DND-41 (cell line): ENCODE measurements at regions not wholly inside any gene's neighbourhood (a gene's known extent, or its start where the extent isn't known, plus 50 kb on each side); places are given as distances from the start of the nearest gene placed in this dataset.

ENCODE experiments used
- ATAC-seq: fragments of 200-7000 bp; cut with Tn5 transposase; 3 replicates; pipeline ENCODE4 v1.9.1; 2021; ENCODE audit warnings: low read depth; ENCODE audit not compliant: insufficient read depth
- DNase-seq: peaks from one replicate; pipeline ENCODE4 v3.0.0-alpha.2; 2020
- H2AFZ ChIP-seq: 2 replicates; pipeline ENCODE4 v1.6.0; 2012; ENCODE audit warnings: low read depth, low read length
- H3K27ac ChIP-seq: 2 replicates; pipeline ENCODE4 v1.5.1; 2012; ENCODE audit warnings: low read length, inconsistent platforms
- H3K27me3 ChIP-seq: fragments of 200-600 bp; sonication (generic); 2 replicates; pipeline ENCODE4 v1.6.0; 2012; ENCODE audit warnings: low read length, mild to moderate bottlenecking, inconsistent platforms; ENCODE audit not compliant: insufficient read depth, poor library complexity
- H3K36me3 ChIP-seq: 2 replicates; pipeline ENCODE4 v1.5.1; 2012; ENCODE audit warnings: low read length, inconsistent platforms; ENCODE audit not compliant: insufficient read depth
- H3K4me1 ChIP-seq: 2 replicates; pipeline ENCODE4 v1.5.1; 2012; ENCODE audit warnings: mild to moderate bottlenecking, low read length; ENCODE audit not compliant: insufficient read depth
- H3K4me2 ChIP-seq: 2 replicates; pipeline ENCODE4 v1.6.0; 2012; ENCODE audit warnings: mild to moderate bottlenecking, moderate library complexity, low read length, inconsistent platforms; ENCODE audit not compliant: insufficient read depth
- H3K4me3 ChIP-seq, 2 experiments: fragments of 200-600 bp in 1 of 2; shearing (Covaris generic) in 1 of 2; 2 replicates each; pipeline ENCODE4 v1.5.1; 2012 to 2016; ENCODE audit warnings: inconsistent platforms in 2 of 2, low read length in 2 of 2, mild to moderate bottlenecking in 2 of 2, low read depth in 1 of 2, moderate library complexity in 1 of 2
- H3K79me2 ChIP-seq: 2 replicates; pipeline ENCODE4 v1.6.0; 2012; ENCODE audit warnings: low read length, inconsistent platforms; ENCODE audit not compliant: insufficient read depth
- H3K9ac ChIP-seq: 2 replicates; pipeline ENCODE4 v1.6.0; 2012; ENCODE audit warnings: low read depth, mild to moderate bottlenecking, inconsistent platforms, low read length, moderate library complexity
- H3K9me3 ChIP-seq: 2 replicates; pipeline ENCODE4 v1.5.1; 2012; ENCODE audit warnings: low read length, moderate library complexity, mild to moderate bottlenecking, inconsistent platforms; ENCODE audit not compliant: insufficient read depth, severe bottlenecking
- H4K20me1 ChIP-seq: 2 replicates; pipeline ENCODE4 v1.6.0; 2012; ENCODE audit warnings: low read length; ENCODE audit not compliant: insufficient read depth
- CTCF ChIP-seq: IDR thresholded peaks from 2 replicates; pipeline ENCODE4 v1.5.1; 2012; ENCODE audit warnings: borderline replicate concordance, low read length, moderate library complexity, mild to moderate bottlenecking; ENCODE audit not compliant: poor library complexity, severe bottlenecking; ENCODE audit errors: extremely low read depth
- EZH2 ChIP-seq: IDR thresholded peaks from 3 replicates; pipeline ENCODE4 v1.6.1; 2012; ENCODE audit warnings: borderline replicate concordance, low read depth, mild to moderate bottlenecking, moderate library complexity, low read length, inconsistent platforms; ENCODE audit not compliant: severe bottlenecking

GRCh38 chr5:89279391-89280036 is 396.5 kb upstream of the MEF2C start:
- Histone ChIP-seq H3K4me3 (no peak overlapping the region), H3K79me2 (no peaks in the 10 kb centered on the region), H4K20me1 (no peaks in the 10 kb centered on the region), H3K4me1 (no peaks in the 10 kb centered on the region), H2AFZ (no peak overlapping the region), H3K4me2 (no peak overlapping the region), H3K9me3 (no peaks in the 10 kb centered on the region), H3K27ac (no peak overlapping the region), H3K27me3 (no peaks in the 10 kb centered on the region), H3K9ac (no peak overlapping the region), H3K36me3 (no peaks in the 10 kb centered on the region)
- ATAC-seq (no peak), DNase-seq (no peak)
- TF ChIP-seq EZH2 = no peak
- TF ChIP-seq CTCF = no peak

- DNase-seq (no peak), ATAC-seq (no peak)
- Histone ChIP-seq H3K9ac (no peak overlapping the region), H3K27me3 (no peaks in the 10 kb centered on the region), H2AFZ (no peak overlapping the region), H3K79me2 (no peaks in the 10 kb centered on the region), H3K9me3 (no peaks in the 10 kb centered on the region), H3K4me3 (no peak overlapping the region), H4K20me1 (no peaks in the 10 kb centered on the region), H3K27ac (no peak overlapping the region), H3K36me3 (no peaks in the 10 kb centered on the region), H3K4me1 (no peaks in the 10 kb centered on the region), H3K4me2 (no peak overlapping the region)
- no peak for TF ChIP-seq CTCF
- no peak for TF ChIP-seq EZH2
Measured at GRCh38 chr5:89277816-89278215, 394.8 kb upstream of the MEF2C start.

GRCh38 chr5:89276566-89277305 is 393.8 kb upstream of the MEF2C start:
- H3K27me3 ChIP-seq = no peaks in the 10 kb centered on the region
- no peak overlapping the region for H3K4me3 ChIP-seq
- no peaks in the 10 kb centered on the region for H3K36me3 ChIP-seq
- H3K4me2 ChIP-seq = no peak overlapping the region
- no peaks in the 10 kb centered on the region for H3K9me3 ChIP-seq
- H3K27ac ChIP-seq = no peak overlapping the region
- no peak for DNase-seq
- no peak overlapping the region for H2AFZ ChIP-seq
- TF ChIP-seq EZH2 (no peak), CTCF (no peak)
- H3K79me2 ChIP-seq = no peaks in the 10 kb centered on the region
- H3K9ac ChIP-seq = no peak overlapping the region
- no peaks in the 10 kb centered on the region for H4K20me1 ChIP-seq
- ATAC-seq = no peak
- no peaks in the 10 kb centered on the region for H3K4me1 ChIP-seq
